Occipital lobe (tissue), 1 donor: ENCODE measurements at regions not wholly inside any gene's neighbourhood (a gene's known extent, or its start where the extent isn't known, plus 50 kb on each side); places are given as distances from the start of the nearest gene placed in this dataset.

Experiments used
- DNase-seq: peaks from one replicate; lab custom pipeline; 2025; lab: John Stamatoyannopoulos, UW

DNA sequence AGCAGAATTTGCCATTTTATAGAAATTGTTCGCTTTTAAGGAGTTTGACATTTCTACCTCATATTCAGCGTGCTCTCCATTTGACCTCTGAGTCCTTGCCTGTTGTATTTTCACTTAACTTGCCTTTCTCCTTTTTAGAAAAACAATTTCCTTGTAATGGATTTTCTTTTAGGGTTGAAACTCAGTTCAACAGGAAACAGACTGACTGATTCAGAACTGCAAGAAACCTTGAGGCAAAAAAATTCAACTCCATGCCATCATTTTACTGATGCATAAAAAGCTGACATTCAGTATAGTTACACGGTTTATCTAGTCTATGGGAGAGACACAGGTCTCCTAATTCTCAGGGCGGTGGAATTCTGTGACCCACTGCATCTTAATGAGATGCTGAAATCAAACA lies 59.8 kb downstream of the MRPS30 start:
- DNase-seq = no peak

DNA sequence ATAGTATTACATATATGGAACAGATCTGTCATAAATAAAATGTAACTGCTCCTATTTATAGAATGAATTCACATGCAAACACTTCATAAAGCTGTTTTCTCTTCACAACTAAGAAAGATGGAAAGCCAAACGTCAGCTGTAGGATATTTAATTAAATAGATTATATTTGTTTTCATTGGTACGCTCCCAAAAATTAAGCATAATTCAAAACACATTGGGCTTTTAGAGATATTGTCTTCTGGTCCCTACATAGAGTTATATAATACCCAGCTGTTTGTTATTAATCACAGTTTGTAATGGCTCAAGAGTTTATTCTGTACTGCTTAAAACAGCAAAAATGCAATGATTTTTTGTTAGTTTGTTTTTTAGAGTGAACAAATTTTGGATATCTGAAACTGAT lies 61.2 kb downstream of the MRPS30 start:
- DNase-seq = no peak

- no peak for DNase-seq
These were observed 61.7 kb downstream of the MRPS30 start for GRCh38 chr5:44870430-44870829.

GRCh38 chr5:44871401-44871800 lies 62.7 kb downstream of the MRPS30 start:
- DNase-seq = no peak

- peak; percentile 19 for DNase-seq
These were observed 67.2 kb downstream of the MRPS30 start for GRCh38 chr5:44875661-44876605.

DNA sequence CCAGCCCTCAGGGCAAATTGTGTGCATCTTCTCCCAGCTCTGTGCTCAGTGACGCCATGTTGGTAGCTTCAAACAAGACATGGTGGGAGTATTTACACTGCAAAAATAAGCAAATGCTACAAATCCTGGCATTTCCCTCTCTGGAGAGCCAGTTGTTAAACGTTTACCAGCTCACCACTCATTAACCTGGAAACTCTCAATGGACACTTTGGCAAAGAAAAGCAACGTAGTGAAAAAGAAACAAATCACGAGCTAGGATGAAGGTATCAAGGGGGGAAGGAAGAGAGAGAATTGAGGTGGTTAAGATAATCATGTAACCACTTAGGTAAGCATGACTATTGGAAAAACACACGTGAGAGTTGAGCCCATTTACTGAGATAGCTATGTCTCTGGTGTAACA lies 72.5 kb downstream of the MRPS30 start:
- DNase-seq = no peak

- no peak for DNase-seq
These were observed 75.3 kb downstream of the MRPS30 start for GRCh38 chr5:44884036-44884435.

- DNase-seq = no peak
These were observed 77.2 kb downstream of the MRPS30 start for GRCh38 chr5:44885903-44886302.

- no peak for DNase-seq
These were observed 79.0 kb downstream of the MRPS30 start for GRCh38 chr5:44887722-44888121.

GRCh38 chr5:44888435-44888834 lies 79.7 kb downstream of the MRPS30 start:
- no peak for DNase-seq

DNA sequence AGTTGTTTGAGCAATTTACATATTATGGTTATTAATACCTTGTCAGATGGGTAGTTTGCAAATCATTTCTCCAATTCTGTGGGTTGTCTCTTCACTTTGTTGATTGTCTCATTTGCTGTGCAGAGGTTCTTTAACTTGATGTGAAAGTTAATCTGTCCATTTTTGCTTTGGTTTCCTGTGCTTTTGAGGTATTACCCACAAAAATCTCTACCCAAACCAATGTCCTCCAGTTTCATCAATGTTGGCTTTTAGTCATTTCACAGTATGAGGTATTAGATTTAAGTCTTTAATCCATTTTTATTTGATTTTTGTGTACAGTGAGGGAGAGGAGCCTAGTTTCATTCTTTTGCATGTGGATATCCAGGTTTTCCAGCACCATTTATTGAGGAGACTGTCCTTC lies 82.4 kb downstream of the MRPS30 start:
- no peak for DNase-seq

DNA sequence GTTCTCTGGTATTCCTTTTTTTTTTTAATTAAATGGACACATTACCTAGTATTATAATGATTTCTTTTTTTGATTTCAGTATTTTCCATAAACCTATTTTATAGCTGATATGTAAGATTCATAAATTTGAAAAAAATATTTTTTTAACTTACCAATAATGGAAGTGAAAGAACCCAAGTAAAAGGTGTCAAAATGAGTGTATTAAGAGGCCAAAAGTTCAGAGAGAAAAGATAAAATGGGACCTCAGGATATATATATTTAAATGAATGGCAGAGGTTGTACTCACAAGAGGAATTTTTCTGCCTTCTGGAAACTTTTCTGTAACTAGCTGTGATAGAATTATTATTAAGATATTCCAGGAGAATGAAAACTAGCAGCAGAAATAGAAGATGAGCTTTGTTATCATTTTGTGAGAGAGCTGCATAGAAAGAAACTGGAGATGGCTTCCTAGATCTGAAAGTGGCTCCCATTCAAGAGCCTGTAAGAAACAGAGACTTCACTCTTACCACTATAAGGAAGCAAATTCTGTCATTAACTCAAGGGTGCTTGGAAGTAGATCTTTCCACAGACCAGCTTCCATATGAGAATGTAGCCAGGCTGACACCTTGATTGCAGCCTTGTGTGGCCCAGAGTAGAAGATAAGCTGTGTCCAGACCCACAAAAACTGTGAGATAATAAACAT lies 91.7 kb downstream of the MRPS30 start:
- no peak for DNase-seq

GRCh38 chr5:44907396-44907795 lies 98.6 kb downstream of the MRPS30 start:
- no peak for DNase-seq

DNA sequence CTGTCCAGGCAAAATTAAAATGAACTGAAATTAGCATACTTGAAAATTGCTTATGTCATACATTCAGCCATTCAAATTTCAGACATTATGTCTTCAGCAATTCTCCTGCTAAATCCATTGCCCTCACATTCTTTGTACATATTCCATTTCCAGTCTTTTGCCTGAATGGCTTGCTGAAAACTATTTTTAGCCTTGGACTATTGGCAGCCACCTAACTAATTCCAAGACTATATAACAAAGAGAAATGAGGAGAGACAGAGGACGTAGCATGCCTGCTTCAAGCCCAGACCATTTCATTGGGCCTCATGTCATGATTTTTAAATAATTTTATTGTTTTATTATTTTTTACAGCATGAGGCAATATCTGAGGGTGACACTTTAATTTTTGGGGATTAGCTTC lies 100.3 kb downstream of the MRPS30 start:
- DNase-seq = no peak

DNA sequence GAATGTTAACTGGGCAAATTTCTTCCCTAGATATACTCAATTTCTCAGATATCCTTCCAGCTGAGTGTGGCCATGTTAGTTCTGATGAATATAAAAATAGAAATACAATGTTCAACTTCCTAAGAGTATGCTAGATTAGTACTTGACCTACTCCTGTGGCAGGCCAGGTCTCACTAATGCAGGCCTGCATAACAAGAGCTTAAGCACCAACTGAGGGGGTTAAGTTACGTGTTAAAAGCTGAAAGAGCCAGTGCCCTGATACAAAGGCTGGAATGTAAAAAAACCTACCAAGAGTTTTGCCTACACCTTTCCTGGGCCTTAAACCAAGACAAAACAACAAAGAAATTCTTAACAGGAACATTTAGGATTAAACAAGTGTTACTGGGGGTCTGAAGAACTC lies 102.8 kb downstream of the MRPS30 start:
- no peak for DNase-seq

DNA sequence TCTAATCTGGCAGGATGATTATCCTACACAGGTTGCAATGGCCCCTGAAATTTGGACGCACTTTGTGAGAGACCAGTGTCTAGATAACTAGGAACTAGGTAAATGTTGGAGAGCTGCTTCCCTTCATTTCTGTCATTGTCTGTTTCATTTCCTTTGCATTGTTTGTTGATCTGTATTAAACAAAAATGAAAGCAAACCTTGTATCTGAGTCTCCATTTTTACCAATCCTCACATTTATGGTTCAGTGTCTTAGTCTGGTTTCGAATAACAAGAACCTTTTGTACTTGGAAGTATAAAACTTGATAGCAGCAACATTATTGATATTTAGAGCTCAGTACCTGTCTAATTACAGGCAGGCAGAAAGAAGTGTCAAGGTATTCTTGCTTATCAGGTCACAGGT lies 105.5 kb downstream of the MRPS30 start:
- no peak for DNase-seq

DNA sequence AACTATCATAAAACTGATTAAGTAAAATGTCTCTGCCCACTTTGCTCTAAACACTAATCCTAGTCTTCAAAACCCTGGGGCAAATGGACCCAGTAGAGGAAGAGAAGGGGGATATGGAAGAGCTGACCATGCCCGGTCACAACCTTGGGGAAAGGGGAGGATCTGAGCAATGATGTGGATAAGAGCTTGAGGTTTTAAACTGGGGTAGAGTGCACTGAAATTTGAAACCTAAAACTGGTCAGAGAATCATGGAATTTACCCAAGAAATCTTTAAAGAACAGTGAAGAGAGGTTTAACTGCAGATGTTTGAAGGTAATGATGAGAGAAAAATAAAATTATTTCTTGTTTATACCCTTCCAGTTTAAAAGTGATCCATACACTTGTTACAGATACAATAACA lies 110.8 kb downstream of the MRPS30 start:
- DNase-seq = no peak

DNA sequence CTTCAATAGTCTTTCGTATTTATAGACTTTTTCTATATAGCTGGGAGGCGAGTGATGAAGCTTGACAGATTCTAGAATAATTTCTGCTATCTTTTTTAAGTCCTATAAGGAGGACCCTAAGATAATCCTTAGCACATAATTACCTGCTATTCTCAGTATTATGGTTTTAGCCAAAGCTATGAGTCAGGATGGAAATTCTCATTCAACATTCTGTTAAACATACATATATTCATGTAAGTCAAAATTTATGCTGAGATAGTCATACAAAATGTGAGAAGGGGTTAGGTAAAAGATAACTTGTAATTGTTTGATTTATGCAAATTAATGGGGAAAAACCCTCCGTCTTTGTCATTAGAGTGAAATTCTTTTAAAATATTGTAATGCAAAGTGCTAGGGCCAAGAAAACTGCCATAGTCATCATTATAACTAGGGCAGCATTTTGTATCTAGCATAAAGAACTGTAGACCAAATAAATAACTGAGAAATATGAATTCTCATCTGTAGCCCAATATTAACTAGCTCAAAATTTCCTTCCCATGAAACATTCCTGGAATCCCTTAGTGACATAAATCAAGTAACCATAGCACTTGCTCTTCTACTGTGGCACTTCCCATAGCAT lies 118.5 kb downstream of the MRPS30 start:
- DNase-seq = no peak

- no peak for DNase-seq
These were observed 124.3 kb downstream of the MRPS30 start for GRCh38 chr5:44932922-44933585.

- DNase-seq = no peak
These were observed 124.9 kb downstream of the MRPS30 start for GRCh38 chr5:44933686-44934085.

- no peak for DNase-seq
These were observed 126.5 kb downstream of the MRPS30 start for GRCh38 chr5:44935262-44935661.

DNA sequence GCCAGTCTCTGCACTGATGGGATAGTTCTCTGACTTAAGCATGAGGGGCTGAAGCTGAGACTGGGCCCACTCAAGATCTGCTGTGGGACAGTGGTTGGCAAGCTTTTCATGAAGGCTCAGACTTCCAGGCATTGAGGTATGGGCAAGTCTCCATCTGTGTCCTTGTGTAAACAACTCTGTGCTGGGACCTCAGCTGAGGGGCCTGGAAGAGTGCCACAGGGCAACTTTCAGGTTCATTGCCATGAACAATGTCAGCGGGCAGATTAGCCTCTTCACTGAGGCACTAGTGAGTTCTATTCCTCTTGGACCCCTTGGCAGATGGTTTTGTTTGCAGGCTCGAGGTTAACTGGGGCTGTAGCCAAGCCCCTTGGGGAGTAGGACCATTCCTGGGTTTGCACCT lies 127.1 kb downstream of the MRPS30 start:
- no peak for DNase-seq
